ENCODE measurements at regions not wholly inside any gene's neighbourhood (a gene's known extent, or its start where the extent isn't known, plus 50 kb on each side); places are given as distances from the start of the nearest gene placed in this dataset.

- Histone ChIP-seq H3F3A (replicated peaks; ENCODE audit: insufficient read depth) (no peaks in the 10 kb centered on the region), H3K36me3 (replicated peaks in 1 of 2; ENCODE audit: control insufficient read depth in 1 of 2, insufficient read depth in 2 of 2, low read length in 1 of 2) (no peaks in the 10 kb centered on the region), H2AFZ (ENCODE audit: low read depth) (no peak overlapping the region), H3K4me2 (no peak overlapping the region), H3K4me3 (ENCODE audit: low read depth in 2 of 2, low read length in 1 of 2) (no peak overlapping the region), H4K20me1 (ENCODE audit: insufficient read depth) (no peaks in the 10 kb centered on the region), H3K27ac (ENCODE audit: low read depth in 2 of 2, low read length in 1 of 2) (no peak overlapping the region), H3K9me3 (no peaks in the 10 kb centered on the region; the same call in 1 of the 2 replicates), H3K79me2 (ENCODE audit: insufficient read depth) (no peaks in the 10 kb centered on the region), H3K9me2 (no peaks in the 10 kb centered on the region), H3K4me1 (ENCODE audit: control insufficient read depth in 1 of 2, insufficient read depth in 2 of 2, low read depth in 1 of 2, low read length in 1 of 2) (no peaks in the 10 kb centered on the region), H3K27me3 (ENCODE audit: insufficient read depth) (no peaks in the 10 kb centered on the region), H3K9ac (no peak overlapping the region)
- TF ChIP-seq IRF3 (IDR thresholded peaks at IDR 0.05; ENCODE audit: low read depth, low read length) = no peak
- TF ChIP-seq EZH2phosphoT487 (IDR thresholded peaks at IDR 0.05; ENCODE audit: borderline replicate concordance, low read depth) = no peak
- no peak for TF ChIP-seq EP300 (IDR thresholded peaks at IDR 0.05; ENCODE audit: borderline replicate concordance in 1 of 2, low read depth in 1 of 2, low read length in 1 of 2)
- no peak for TF ChIP-seq REST (IDR thresholded peaks at IDR 0.05; ENCODE audit: low read depth, low read length)
- no peak for TF ChIP-seq NFIC (IDR thresholded peaks at IDR 0.05; ENCODE audit: borderline replicate concordance)
- no peak for TF ChIP-seq MXI1 (IDR thresholded peaks at IDR 0.05; ENCODE audit: low read depth, low read length)
- TF ChIP-seq SIN3A (IDR thresholded peaks at IDR 0.05; ENCODE audit: borderline replicate concordance, low read depth, low read length) = no peak
- no peak for TF ChIP-seq RCOR1 (IDR thresholded peaks at IDR 0.05; ENCODE audit: low read length)
- no peak for TF ChIP-seq FOXM1 (IDR thresholded peaks at IDR 0.05; ENCODE audit: low read depth)
- no peak for TF ChIP-seq SMC3 (IDR thresholded peaks at IDR 0.05; ENCODE audit: low read depth, low read length)
- no peak for TF ChIP-seq NRF1 (IDR thresholded peaks at IDR 0.05; ENCODE audit: low read depth, low read length)
- TF ChIP-seq USF1 (IDR thresholded peaks at IDR 0.05; ENCODE audit: borderline replicate concordance, low read depth) = no peak
- no peak for TF ChIP-seq ZBTB33 (IDR thresholded peaks at IDR 0.05; ENCODE audit: borderline replicate concordance, low read depth)
- no peak for TF ChIP-seq CTCF (IDR thresholded peaks at IDR 0.05)
- TF ChIP-seq PBX3 (IDR thresholded peaks at IDR 0.05) = no peak
- TF ChIP-seq RFX5 (IDR thresholded peaks at IDR 0.05; ENCODE audit: low read length) = no peak
- TF ChIP-seq GATA2 (CRISPR knock-in tag; IDR thresholded peaks at IDR 0.05) = no peak
- DNase-seq = no peak
- 0% methylated on average over 1 of the region's 1 CpG for WGBS (ENCODE audit: low lambda C conversion rate)
- CTCF ChIA-PET = no interaction called here
- POLR2A ChIA-PET = no interaction called here
Observed at GRCh38 chrX:78456909-78457308, 129.5 kb upstream of the CYSLTR1 start.

Measured in SK-N-SH (cell line).